IPS-NIHi7 (cell line): ENCODE measurements at regions not wholly inside any gene's neighbourhood (a gene's known extent, or its start where the extent isn't known, plus 50 kb on each side); places are given as distances from the start of the nearest gene placed in this dataset.
A peak's percentile ranks its signal among the peaks of the same experiment; 100 is the strongest.
"Not testable (repeated sequence)": the region's sequence is repeated elsewhere in the genome, so short reads cannot be mapped to it uniquely, and the experiment has no call there.

ENCODE experiments used
- DNase-seq: peaks from one replicate; pipeline ENCODE4 v3.0.0; 2012; ENCODE audit warnings: mixed read lengths; ENCODE audit errors: extremely low spot score

- no peak for DNase-seq
These were observed 82.3 kb downstream of the MAGEE1 start for GRCh38 chrX:76509775-76510174.

- no peak for DNase-seq
These were observed 90.0 kb downstream of the MAGEE1 start for GRCh38 chrX:76517544-76517943.

GRCh38 chrX:76520273-76521054, 93.0 kb downstream of the MAGEE1 start:
- DNase-seq = no peak

GRCh38 chrX:76535675-76536074, 108.2 kb downstream of the MAGEE1 start:
- not testable (repeated sequence) for DNase-seq

- DNase-seq = no peak
These were observed 111.3 kb downstream of the MAGEE1 start for GRCh38 chrX:76538860-76539259.

GRCh38 chrX:76543381-76543780, 115.9 kb downstream of the MAGEE1 start:
- not testable (repeated sequence) for DNase-seq

- no peak for DNase-seq
These were observed 122.5 kb downstream of the MAGEE1 start for GRCh38 chrX:76550016-76550415.

GRCh38 chrX:76555269-76555668, 127.8 kb downstream of the MAGEE1 start:
- DNase-seq = no peak

GRCh38 chrX:76555816-76556215, 128.3 kb downstream of the MAGEE1 start:
- peak; percentile 41 for DNase-seq

- not testable (repeated sequence) for DNase-seq
These were observed 137.3 kb downstream of the MAGEE1 start for GRCh38 chrX:76564842-76565241.

GRCh38 chrX:76605390-76605789, 177.9 kb downstream of the MAGEE1 start:
- DNase-seq = no peak

GRCh38 chrX:76617020-76617419, 189.5 kb downstream of the MAGEE1 start:
- DNase-seq = no peak

- DNase-seq = no peak
These were observed 216.1 kb downstream of the MAGEE1 start for GRCh38 chrX:76643590-76643989.

- DNase-seq = not testable (repeated sequence)
These were observed 223.9 kb downstream of the MAGEE1 start for GRCh38 chrX:76651369-76651768.

- no peak for DNase-seq
These were observed 230.0 kb downstream of the MAGEE1 start for GRCh38 chrX:76657499-76657898.
